KG1 (cell line): ENCODE measurements at regions not wholly inside any gene's neighbourhood (a gene's known extent, or its start where the extent isn't known, plus 50 kb on each side); places are given as distances from the start of the nearest gene placed in this dataset.

Source experiments
- DNase-seq: peaks from one replicate; lab custom pipeline; 2025; lab: John Stamatoyannopoulos, UW

GRCh38 chr15:46548989-46549388 is 914.2 kb downstream of the SQOR start:
- no peak for DNase-seq

- no peak for DNase-seq
These were observed 917.5 kb downstream of the SQOR start for GRCh38 chr15:46552316-46552715.

DNA sequence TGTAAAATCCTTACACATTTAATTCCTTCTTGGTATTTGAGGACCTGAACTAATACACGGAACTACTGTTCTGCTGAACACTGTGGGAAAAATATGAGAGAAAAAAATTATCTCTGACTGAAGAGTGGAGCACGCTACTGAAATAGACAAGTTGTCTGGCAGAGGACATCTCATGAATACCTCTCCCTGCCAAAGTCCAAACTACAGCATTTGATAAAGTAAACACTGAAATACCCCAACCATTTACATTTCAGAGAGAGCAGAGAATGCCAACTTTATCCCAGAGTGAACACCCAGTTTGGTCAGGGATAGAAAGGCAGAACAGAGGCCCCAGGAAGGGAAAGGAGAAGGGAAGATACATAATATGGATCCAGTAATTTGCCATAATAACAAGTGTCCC is 920.7 kb downstream of the SQOR start:
- no peak for DNase-seq

- DNase-seq, result no peak
These were observed 921.2 kb downstream of the SQOR start for GRCh38 chr15:46556010-46556409.

DNA sequence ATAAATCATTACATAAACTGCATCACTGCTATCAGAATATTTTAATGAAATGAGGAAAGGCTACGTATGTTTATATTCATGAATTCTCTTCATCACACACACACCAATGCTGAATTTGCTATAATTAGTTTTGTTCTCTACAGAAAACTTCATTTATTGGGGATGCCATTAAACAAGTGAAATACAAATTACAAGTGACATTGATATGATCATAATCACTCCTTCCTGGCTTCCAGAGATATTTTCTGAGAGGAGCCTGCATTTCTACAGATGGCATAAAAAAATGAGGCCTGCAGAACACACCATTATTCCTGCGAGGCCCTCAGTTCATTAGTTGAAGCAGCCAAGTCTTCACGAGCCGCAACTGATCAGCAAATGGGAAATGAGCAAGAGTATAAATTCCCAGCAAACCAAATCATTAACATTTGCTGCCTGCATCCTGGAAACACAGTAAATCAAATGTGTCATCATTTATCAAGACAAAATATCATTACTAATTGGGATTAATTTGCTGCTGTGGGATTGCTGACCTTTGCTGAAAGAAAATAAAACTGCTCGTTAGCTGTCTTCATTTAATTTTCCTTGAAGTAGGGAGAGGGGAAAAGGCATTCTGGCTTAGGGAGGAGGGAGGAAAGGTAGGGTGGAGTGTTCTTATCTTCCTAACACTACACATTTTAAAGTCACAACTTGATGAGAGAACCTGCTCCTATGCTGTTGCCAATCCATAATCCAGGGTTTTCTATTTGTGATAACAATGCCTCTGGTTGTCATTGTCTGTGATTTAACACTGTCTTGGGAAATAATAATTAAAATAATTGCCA is 921.9 kb downstream of the SQOR start:
- no peak for DNase-seq

DNA sequence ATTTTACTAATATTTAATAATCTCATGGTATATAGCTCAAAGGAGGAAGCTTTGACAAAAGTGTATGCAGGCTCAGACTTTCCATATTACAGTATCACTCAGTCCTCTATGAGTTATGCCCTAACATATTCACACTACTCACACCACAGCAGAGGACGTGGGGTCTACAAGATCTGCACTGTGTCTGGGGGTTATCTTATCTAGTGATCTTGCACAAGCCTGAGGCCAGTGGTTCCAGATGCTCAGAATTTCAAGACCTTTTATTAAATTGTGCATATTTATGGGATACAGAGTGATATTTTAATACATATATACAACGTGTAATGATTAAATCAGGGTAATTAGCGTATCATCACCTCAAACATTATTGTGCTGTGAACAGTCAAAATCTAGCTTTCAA is 933.1 kb downstream of the SQOR start:
- no peak for DNase-seq

DNA sequence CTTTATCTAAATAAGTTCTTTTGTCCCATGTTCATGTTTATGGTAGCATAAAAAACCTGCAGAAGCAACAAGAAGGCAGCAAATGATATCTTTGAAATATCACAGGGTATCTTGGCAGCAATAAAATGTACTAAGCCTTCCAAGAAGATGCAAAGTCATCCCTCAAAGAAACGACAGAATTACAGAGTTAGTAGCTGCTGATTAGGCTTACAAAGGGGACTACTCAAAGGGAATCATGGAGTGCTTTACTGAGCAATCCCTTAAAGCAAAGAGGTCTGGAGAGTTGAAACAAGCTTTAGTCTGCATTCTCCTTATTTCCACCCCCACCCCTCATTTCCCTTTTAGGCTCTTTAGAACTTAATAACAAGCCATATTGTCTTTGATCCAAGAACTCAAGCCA is 935.0 kb downstream of the SQOR start:
- no peak for DNase-seq

- DNase-seq, result no peak
These were observed 942.0 kb downstream of the SQOR start for GRCh38 chr15:46576646-46577395.

- DNase-seq, result no peak
These were observed 942.9 kb downstream of the SQOR start for GRCh38 chr15:46577767-46578166.

- no peak for DNase-seq
These were observed 945.7 kb downstream of the SQOR start for GRCh38 chr15:46580487-46580886.

DNA sequence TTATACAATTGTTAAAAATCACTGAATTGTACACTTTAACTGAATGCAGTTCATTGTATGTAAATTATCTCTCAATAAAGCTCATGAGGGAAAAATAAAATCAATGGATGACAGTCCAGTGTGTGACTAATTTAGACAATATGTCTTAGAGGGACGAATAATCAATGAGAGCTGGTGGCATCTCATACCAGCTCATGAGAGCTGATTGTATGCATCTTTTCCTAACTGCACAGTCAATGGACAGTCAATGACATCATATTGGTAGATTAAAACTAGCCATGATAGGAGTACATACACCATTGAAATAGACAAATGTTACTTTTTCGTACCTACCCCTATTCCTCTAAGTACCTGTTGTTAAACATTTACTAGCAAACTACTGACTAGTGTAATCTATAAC is 946.1 kb downstream of the SQOR start:
- DNase-seq, result no peak

DNA sequence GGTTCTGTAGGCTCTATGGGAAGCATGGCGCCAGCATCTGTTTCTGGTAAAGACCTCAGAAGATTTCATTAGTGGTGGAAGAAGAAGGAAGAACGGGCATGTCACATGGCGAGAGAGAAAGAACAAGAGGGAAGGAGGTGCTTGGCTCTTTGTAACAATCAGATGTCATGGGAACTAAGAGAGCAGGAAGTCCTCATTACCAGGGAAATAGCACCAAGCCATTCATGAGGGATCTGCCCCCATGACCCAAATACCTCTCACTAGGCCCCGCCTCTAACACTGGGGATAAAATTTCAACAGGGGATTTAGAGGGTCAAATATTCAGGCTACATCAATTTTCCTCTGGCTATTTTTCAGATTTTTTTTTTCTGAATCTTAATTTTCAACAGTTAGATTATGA is 954.3 kb downstream of the SQOR start:
- DNase-seq, result no peak

DNA sequence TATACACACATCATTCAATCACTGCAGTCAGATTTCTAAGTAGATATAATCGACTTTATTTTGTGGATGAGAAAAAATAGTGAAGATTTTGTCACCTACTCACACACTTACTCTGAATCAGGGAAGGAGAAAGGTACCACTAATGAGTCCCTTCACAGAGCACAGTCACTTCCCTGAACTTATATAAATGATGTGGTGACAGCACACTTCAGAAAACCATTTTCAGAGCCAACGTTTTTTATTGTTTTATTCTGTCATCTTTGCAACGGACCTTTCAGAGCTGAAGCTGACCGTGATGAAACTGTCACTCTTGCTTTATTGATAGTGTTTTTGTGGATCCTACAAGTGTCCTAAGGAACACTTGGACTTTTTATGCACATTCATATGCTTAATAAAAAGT is 956.6 kb downstream of the SQOR start:
- DNase-seq, result no peak

DNA sequence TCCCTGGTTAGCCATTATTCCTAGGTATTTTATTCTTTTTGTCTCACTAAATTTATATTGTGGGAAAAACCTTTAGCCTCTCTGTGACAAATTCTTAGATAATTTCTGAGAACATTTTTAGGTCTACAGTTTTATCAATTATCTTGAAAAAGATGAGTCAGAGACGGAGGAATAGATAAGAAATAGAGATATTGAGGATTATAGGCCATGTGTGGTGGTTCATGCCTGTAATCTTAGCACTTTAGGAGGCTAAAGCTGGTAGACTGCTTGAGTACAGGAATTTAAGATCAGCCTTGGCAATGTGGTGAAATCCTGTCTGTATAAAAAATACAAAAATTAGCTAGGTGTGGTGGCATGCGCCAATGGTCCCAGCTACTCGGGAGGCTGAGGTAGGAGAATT is 960.2 kb downstream of the SQOR start:
- DNase-seq, result no peak

DNA sequence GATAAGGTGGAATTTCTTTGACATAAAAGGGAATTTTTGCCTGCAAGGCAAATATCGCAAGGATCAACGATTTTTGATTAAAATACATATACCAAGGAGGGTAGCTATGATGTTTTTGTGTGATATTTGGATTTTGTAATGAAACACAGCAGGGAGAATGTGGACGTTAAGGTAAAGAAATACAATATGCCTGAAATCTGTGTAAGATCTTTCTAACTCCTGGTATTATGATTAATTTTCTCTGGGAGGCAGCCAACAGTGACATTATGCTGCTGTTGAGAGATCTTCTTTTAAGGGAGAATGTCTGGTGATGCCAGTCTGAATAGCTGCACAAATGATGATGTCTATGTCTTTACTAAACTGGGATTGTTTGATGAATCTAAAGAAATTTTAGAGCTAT is 972.2 kb downstream of the SQOR start:
- DNase-seq, result no peak

GRCh38 chr15:46616033-46616432 is 981.2 kb downstream of the SQOR start:
- no peak for DNase-seq

DNA sequence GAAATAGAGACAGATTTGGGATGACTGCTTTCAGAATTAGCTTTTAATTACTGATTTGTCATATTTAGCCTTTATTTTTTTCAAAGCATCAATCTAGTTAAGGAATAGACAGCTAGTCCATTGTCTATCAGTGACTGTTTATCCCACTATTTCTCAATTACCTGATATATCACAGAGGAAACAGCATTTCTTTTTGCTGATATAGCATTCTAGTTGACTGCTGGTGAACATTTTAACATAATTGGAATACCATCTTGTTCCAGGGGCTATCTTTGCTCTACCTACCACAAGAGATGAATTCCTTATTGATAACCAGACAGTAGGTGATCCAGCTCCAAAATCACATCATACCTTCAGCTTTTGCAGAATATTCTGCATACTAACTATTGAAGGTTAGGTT is 982.7 kb downstream of the SQOR start:
- no peak for DNase-seq

DNA sequence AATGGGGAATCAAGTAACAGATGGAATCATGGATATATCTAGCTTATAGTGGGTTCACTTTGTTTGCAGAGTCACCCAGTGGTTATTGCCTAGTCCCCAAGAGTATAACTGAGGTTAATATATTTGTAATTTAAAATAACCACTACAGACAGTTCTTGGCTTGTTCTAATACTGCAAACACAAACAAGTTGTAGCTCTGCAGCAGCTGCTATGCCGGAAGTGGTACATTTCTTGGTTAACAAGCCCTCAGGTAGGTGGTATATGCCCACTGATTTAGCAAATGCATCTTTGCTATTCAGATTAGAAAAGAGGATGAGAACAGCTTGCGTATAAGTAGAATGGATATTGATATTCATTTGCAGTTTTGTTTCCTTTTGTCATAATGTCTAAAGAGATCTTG is 984.2 kb downstream of the SQOR start:
- DNase-seq, result no peak

GRCh38 chr15:46620392-46621013 is 985.7 kb downstream of the SQOR start:
- DNase-seq, result no peak

DNA sequence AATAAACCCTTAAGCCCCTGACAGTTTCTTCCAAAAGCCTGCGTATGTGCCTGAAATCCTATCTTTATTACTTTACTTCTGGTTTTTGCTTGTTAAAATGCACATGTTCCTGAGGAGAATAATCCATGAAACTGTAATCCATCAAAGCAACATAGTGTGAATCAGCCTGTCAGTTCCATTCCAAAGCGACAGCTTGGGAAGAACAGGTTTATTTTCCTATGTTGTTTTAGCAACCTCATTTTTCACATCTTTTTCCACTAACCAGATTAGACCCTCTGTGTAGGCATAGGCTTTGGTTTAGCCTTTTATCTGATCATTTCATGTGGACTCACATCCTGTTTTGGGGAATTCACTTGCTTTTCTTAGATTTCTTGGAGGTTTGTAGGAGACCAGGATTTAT is 988.0 kb downstream of the SQOR start:
- DNase-seq, result no peak

DNA sequence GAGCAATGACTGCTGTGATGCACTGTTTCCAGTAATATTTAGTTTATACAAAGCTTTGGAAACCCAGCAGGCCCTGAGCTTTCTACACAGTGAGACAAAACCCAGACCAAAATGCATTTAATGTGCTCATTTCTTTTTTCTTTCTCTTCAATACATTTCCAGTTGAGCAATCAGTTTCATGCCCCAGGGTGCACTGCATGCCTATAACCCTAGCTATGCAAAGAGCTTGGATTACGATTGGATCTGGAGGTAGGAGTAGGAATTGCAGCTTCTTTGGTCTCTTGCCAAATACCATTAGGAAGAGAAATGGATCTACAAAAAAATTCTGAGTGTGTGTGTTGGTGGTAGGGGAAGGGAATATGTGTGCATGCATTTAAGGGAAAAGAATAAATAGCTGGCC is 1001.4 kb downstream of the SQOR start:
- DNase-seq, result no peak

DNA sequence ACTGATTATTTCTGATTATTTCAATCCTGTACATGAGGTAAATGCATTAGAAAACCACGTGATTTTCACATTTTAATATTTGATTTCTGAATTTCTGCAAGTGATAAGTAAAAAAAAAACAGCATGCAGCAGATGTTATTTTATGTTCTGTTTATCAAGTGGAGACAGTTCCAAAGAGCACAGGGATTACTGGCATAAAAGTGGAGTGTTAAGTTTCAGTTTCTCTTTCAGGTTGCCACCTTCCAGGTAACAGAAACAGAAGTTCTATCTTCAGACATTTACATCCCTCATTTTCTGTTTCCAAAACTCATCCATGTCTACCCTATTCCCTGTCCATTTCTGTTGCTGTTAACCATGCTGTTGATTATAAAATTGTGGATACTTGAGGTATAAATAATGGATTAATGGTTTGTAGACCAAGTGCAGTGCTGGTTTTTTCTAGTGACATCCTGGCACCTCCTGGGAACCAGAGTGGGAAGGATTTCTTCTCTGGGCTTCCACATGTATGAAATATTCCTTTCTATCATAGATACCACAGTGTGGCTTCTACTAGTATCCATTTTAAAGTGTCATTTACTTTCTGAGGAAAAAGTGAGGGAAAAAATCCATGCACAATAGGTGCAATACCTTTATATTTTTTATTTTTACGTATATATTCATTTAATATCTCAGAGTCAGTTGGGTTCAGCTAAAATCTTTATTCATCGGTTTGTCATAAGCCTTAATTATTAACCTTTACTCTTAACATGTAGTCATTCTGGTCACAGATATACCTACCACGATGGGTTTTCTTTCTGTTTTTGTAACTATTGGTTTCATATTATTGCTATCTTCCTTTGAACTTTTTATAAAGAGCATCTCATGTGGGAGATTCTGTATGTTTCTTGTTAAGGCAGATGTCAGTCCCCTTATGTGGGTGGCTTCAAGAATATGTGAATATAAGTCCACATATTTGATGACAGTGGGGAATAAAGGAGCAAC is 1010.0 kb downstream of the SQOR start:
- no peak for DNase-seq
